Naive B cell (primary cell): ENCODE measurements at regions not wholly inside any gene's neighbourhood (a gene's known extent, or its start where the extent isn't known, plus 50 kb on each side); places are given as distances from the start of the nearest gene placed in this dataset.
A peak's percentile ranks its signal among the peaks of the same experiment; 100 is the strongest.

ENCODE experiments used
- ATAC-seq, 2 donors: fragments of 150-1000 bp; cut with Tn5 transposase; 2 replicates each; pipeline ENCODE4 v1.10.0; 2021; ENCODE audit warnings: low read depth in 2 of 2, mild to moderate bottlenecking in 2 of 2, moderate library complexity in 2 of 2
- DNase-seq: peaks from one replicate; pipeline ENCODE4 v3.0.0; 2022
- H3K27ac Mint-ChIP-seq, 6 donors: one replicate each; pipeline ENCODE4 v1.8.0; 2020 to 2022; ENCODE audit warnings: mild to moderate bottlenecking in 6 of 6, mixed read lengths in 6 of 6, moderate library complexity in 5 of 6, inconsistent platforms in 2 of 6
- H3K27me3 Mint-ChIP-seq, 3 donors: one replicate each; pipeline ENCODE4 v1.8.0; 2021 to 2022; ENCODE audit warnings: mixed read lengths in 3 of 3, mild to moderate bottlenecking in 1 of 3
- H3K36me3 Mint-ChIP-seq, 2 donors: one replicate each; pipeline ENCODE4 v1.8.0; 2020 to 2022; ENCODE audit warnings: mixed read lengths in 2 of 2, inconsistent platforms in 1 of 2, mild to moderate bottlenecking in 1 of 2
- H3K4me1 Mint-ChIP-seq, 3 donors: one replicate each; pipeline ENCODE4 v1.8.0; 2020 to 2022; ENCODE audit warnings: mixed read lengths in 3 of 3, inconsistent platforms in 1 of 3, mild to moderate bottlenecking in 1 of 3, moderate library complexity in 1 of 3
- H3K4me3 Mint-ChIP-seq, 8 donors: one replicate each; pipeline ENCODE4 v1.8.0; 2020 to 2022; ENCODE audit warnings: mild to moderate bottlenecking in 8 of 8, mixed read lengths in 8 of 8, moderate library complexity in 8 of 8, inconsistent platforms in 2 of 8
- H3K9me3 Mint-ChIP-seq, 7 donors: one replicate each; pipeline ENCODE4 v1.8.0; 2020 to 2022; ENCODE audit warnings: mixed read lengths in 7 of 7, mild to moderate bottlenecking in 5 of 7, inconsistent platforms in 2 of 7, moderate library complexity in 1 of 7

DNA sequence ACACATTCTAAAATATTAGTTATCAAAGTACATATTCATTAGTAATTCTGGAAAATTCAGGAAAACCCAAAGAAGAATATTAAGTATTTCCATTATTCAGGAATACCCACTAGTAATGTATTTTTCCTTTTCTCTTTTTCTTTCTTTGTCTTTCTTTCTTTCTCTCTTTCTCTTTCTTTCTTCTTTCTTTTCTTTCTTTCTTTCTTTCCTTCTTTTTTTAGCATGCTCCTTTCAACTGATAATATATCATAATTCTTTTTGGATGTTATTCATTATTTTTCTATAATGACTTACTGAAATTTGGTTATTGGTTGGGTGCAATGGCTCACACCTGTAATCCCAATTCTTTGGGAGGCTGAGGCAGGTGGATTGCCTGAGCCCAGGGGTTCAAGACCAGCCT, 175.6 kb upstream of the RAB4A start:
- Mint-ChIP-seq H3K9me3 (peaks cover 0 to 3% (median 0%) of the 10 kb centered on the region in 7 donors), H3K4me1 (peaks cover 9 to 17% (median 13%) of the 10 kb centered on the region in 3 donors), H3K36me3 (no peaks in the 10 kb centered on the region), H3K4me3 (no peak overlapping the region), H3K27ac (no peak overlapping the region), H3K27me3 (peaks cover 0 to 5% (median 0%) of the 10 kb centered on the region in 3 donors)
- DNase-seq (no peak), ATAC-seq (no peak)

DNA sequence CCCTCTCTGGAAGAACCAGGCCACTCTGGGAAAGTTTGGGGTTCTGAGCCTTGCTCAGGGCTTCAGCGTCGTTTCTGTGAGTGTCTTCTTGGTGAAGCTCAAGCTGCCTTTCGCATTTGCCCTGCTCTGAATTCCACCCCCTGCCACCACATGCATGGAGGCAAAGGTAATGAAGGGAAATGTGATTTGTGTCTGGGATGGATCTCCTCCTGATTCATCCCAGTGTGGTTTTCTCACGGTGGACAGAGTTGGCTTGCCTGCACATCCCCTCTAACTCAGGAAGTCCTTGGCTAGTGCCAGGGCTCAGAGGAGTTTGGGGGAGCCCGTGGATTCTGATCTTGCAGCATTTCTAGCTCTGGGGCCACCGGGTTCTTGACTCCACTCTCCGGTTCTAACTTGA, 173.6 kb upstream of the RAB4A start:
- ATAC-seq (no peak), DNase-seq (no peak)
- H3K27me3 Mint-ChIP-seq = peaks cover 0 to 5% (median 0%) of the 10 kb centered on the region in 3 donors
- H3K36me3 Mint-ChIP-seq = no peaks in the 10 kb centered on the region
- H3K4me3 Mint-ChIP-seq = no peak overlapping the region
- H3K9me3 Mint-ChIP-seq = peaks cover 0 to 3% (median 0%) of the 10 kb centered on the region in 7 donors
- H3K4me1 Mint-ChIP-seq = peaks cover 8 to 11% (median 10%) of the 10 kb centered on the region in 3 donors
- H3K27ac Mint-ChIP-seq = peak overlapping the region in 1 of 6 donors; percentile 35

DNA sequence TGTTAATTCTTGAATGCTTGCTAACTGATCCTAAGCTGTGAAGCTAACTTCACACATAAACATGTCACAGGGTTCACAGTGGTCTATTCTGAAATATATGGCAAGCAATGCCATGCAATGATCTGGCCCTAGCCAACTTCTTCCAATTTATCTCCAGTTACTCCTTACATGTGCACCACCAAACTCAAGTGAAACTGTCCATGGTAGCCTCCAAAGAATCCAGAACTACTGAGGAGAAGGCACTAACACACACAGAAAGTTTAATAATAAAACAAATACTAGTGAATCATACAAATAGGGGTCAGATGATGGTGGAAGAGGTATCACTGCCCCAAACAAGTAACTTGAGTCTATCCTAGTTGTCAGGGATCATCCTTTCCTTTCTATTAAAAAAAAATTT, 172.6 kb upstream of the RAB4A start:
- DNase-seq (no peak), ATAC-seq (no peak)
- H3K36me3 Mint-ChIP-seq = no peaks in the 10 kb centered on the region
- peaks cover 0 to 3% (median 0%) of the 10 kb centered on the region in 7 donors for H3K9me3 Mint-ChIP-seq
- peaks cover 0 to 5% (median 0%) of the 10 kb centered on the region in 3 donors for H3K27me3 Mint-ChIP-seq
- H3K4me3 Mint-ChIP-seq = no peak overlapping the region
- peaks cover 0 to under 1% (median under 1%) of the 10 kb centered on the region in 3 donors for H3K4me1 Mint-ChIP-seq
- H3K27ac Mint-ChIP-seq = no peak overlapping the region

DNA sequence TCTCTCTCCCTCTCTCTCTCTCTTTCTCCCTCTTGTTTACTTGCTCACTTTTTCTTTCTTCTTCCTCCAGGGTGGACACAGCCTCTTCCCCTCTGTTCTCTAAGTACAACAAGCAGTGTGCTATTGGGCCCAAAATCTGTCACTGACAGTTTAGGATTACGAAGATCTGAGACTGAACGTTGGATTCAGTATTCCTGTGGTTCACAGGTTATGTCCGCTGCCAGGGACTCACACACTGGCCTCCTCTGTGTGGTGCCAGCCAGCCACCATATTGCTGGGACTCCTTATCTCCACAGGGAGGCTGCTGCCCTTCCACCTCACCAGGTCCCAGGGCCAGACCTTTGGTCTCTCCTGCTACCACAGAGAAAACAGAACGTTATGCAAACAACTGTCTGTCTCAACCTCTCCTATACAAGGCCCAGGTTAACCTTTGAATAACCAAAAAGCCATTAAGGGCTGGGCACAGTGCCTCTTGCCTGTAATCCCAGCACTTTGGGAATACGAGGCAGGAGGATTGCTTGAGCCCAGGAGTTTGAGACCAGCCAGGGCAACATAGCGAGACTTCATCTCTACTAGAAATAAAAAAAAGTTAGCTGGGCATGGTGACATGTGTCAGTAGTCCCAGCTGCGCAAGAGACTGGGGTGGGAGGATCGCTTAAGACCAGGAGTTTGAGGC, 171.9 kb upstream of the RAB4A start:
- Mint-ChIP-seq H3K9me3 (peaks cover 0 to 3% (median 0%) of the 10 kb centered on the region in 7 donors), H3K4me1 (no peaks in the 10 kb centered on the region), H3K4me3 (no peak overlapping the region), H3K36me3 (no peaks in the 10 kb centered on the region), H3K27me3 (peaks cover 0 to 5% (median 0%) of the 10 kb centered on the region in 3 donors), H3K27ac (peak overlapping the region in 2 of 6 donors; percentile 4 to 74)
- ATAC-seq = no peak
- DNase-seq = no peak

DNA sequence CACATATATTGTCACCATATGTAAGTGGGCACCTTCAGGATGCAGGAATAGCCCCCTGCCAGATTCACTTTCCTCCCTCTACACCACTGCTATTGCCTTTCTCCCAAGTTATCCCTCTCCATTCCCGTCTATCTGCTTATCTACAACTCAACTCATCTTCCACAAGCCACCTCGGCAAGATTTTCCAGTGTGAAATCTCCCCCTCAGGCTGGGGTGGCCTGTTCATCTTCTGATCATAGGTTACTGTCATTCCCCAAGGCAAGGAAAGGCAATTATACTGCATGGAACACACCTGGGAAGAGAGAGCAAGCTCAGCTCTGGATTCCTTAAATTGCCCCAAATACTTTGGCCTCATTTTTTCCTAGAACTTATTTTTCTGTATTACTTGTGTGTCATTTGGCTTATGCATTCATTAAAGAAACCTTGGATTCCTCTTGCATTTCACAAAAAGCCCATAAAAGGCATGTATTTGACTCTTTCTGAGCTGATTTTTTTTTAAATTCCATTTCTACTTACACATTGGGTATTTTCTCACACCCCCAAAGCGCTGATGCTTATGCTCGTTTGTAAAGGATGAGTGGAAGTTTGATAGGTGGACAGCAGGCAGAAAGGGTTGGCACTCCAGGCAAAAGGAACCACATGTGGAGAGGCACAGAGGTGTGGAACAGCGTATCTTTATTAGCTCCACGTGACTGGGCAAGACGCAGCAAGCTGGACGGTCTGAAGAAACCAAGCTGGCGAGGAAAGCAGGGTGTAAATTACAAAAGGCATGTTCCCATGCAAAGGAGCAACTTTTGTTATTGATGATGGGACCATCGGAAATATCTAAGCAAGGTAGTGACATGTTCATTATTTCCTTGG, 169.7 kb upstream of the RAB4A start:
- no peak for DNase-seq
- Mint-ChIP-seq H3K4me1 (no peaks in the 10 kb centered on the region), H3K9me3 (peaks cover 0 to under 1% (median 0%) of the 10 kb centered on the region in 7 donors), H3K27me3 (peaks cover 0 to 5% (median 0%) of the 10 kb centered on the region in 3 donors), H3K4me3 (no peak overlapping the region), H3K27ac (no peak overlapping the region), H3K36me3 (no peaks in the 10 kb centered on the region)
- no peak for ATAC-seq

DNA sequence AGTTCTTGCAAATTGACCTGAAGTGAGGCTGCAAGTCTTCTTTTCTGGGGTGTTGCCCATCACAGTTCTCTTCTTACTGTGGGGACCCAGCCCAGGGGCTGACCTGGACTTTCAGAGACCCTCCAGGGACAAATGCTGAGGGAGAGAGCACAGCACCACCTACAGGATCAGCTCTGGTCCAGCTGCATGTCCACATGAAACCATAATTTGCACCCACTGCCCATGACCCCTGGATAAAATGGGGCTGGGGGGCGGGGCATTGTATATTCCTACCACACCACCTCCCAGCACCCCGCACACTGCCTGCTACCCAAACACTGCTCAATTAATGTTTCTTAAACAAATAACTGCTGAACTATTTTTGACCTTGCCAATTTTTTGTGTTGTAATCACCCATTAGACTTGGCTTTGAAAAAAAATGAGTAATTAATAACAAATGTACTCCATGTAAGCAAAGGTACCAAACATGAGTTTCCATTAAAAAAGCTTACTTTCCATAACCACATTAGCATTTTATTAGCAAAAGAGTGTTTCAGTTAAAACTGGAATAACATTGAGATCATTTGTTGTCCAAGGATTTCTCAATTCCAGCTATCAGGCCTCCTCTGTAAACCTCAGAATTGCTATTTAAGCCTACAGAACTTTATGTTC, 168.0 kb upstream of the RAB4A start:
- H3K9me3 Mint-ChIP-seq = no peaks in the 10 kb centered on the region
- no peaks in the 10 kb centered on the region for H3K36me3 Mint-ChIP-seq
- peaks cover 0 to 7% (median 5%) of the 10 kb centered on the region in 3 donors for H3K27me3 Mint-ChIP-seq
- H3K4me1 Mint-ChIP-seq = peaks cover 0 to under 1% (median 0%) of the 10 kb centered on the region in 3 donors
- no peak overlapping the region for H3K4me3 Mint-ChIP-seq
- H3K27ac Mint-ChIP-seq = no peak overlapping the region
- ATAC-seq (no peak), DNase-seq (no peak)

DNA sequence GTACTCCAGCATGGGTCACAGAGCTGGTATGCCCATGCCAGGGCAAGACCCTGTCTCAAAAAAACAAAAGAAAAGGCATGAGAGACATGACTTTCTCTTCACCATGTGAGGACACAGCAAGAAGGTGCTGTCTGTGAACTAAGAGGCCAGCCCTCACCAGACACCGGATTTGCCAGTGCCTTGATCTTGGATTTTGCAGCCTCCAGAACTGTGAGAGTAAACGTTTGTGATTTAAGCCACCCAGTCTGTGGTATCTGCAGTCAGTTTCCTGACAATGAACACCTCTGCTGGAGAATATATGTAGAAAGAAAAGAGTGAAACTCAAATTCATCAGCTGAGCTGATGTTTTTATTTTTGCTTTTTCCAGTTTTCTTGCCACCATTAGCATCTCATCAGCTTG, 166.3 kb upstream of the RAB4A start:
- DNase-seq (no peak), ATAC-seq (no peak)
- no peak overlapping the region for H3K4me3 Mint-ChIP-seq
- H3K4me1 Mint-ChIP-seq = peaks cover 0 to 7% (median 5%) of the 10 kb centered on the region in 3 donors
- H3K27ac Mint-ChIP-seq = no peak overlapping the region
- peaks cover 0 to 13% (median 0%) of the 10 kb centered on the region in 3 donors for H3K27me3 Mint-ChIP-seq
- H3K9me3 Mint-ChIP-seq = no peaks in the 10 kb centered on the region
- no peaks in the 10 kb centered on the region for H3K36me3 Mint-ChIP-seq

DNA sequence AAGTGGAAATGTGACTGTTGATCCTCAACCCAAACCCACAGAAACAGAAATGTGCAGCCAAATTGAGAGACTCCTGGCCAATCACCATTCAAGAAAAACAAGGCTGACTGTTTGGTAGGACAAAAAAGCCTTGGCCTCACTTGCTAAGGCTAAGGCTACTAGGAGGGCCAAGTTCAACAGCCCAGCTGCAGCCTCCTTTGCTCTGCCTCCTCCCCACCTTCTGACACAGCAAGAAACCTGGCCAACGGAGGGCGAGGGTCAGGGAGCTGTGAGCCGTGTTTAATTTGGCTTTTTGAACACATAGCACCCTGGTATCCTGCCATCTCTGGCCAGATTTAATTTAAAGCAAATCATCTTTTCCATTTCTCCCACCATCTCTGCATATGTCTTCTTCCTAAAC, 165.8 kb upstream of the RAB4A start:
- no peak overlapping the region for H3K27ac Mint-ChIP-seq

DNA sequence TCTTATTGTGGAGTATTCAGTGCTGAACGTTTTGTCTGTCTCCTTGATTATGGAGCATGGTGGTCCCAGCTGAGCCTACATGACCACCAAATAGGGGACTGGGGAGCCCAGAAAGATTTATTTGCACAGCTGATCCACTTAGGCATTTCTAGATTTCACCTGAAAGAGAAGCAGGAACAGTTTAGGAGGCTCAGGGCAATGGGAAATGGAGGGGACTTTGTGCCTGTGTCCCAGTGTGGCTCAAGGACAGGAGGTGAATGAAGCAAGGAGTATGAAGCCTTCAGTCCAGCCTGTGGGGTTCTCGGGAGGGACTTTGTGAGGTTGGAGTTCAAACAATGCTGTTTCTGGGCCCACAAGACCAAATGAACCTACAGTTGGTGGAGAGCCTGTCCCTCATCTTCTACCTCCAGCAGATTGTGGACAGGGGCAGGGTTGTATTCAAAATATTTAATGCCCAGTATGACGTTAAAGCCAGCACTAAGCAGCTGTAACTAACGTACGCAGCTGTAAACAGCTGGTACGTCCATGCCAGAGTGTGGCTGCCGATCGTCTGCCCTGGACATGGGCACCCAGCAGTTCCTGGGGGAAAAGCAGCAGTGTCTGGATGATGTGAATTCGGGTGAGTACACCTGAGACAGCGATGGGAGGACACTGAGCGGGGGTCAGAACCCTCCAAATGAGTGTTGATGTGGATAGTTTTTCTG, 164.9 kb upstream of the RAB4A start:
- H3K27ac Mint-ChIP-seq = no peak overlapping the region
- no peaks in the 10 kb centered on the region for H3K36me3 Mint-ChIP-seq

More for the DNA sequence above, 165.8 kb upstream of the RAB4A start:
- DNase-seq (no peak), ATAC-seq (no peak)
- Mint-ChIP-seq H3K9me3 (no peaks in the 10 kb centered on the region), H3K4me1 (peaks cover 0 to 9% (median 5%) of the 10 kb centered on the region in 3 donors), H3K27me3 (peaks cover 0 to 13% (median 0%) of the 10 kb centered on the region in 3 donors), H3K4me3 (no peak overlapping the region), H3K36me3 (no peaks in the 10 kb centered on the region)

DNA sequence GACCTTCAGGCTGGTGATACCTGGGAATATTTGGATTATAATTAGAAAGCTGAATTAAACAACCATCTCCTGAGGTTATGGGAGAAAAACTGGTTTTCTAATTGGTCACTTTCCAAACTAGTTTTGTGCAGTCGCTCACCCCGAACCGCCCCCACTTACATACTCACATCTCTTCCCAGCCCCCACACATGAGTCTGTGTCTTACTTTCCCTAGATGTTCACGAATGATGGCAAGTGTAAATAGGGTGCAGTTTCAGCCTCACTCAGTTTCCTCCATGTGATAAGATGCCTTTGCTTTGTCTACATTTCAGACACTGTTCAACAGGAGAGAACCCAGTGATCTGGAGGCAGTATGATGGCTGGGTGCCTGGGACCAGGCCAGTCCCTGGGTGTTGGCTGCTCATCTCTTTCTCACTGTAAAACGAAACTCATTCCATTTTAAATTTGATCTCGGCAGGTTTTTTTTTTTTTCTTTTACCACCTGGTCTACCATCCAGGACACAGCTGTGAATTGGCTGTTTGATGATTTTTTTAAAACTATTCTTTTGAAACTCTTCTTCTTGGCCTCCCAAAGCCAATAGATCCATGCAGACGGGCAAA, 164.3 kb upstream of the RAB4A start:
- Mint-ChIP-seq H3K4me1 (peaks cover 0 to 11% (median 5%) of the 10 kb centered on the region in 3 donors), H3K9me3 (no peaks in the 10 kb centered on the region), H3K4me3 (no peak overlapping the region), H3K27me3 (peaks cover 0 to 13% (median 0%) of the 10 kb centered on the region in 3 donors), H3K36me3 (no peaks in the 10 kb centered on the region), H3K27ac (peak overlapping the region in 1 of 6 donors; percentile 57)
- ATAC-seq (no peak), DNase-seq (no peak)

More for the DNA sequence above, 164.9 kb upstream of the RAB4A start:
- peaks cover 0 to 13% (median 0%) of the 10 kb centered on the region in 3 donors for H3K27me3 Mint-ChIP-seq
- no peak for DNase-seq
- H3K4me3 Mint-ChIP-seq = peak overlapping the region in 1 of 8 donors; percentile 33
- no peak for ATAC-seq
- no peaks in the 10 kb centered on the region for H3K9me3 Mint-ChIP-seq
- peaks cover 0 to 11% (median 5%) of the 10 kb centered on the region in 3 donors for H3K4me1 Mint-ChIP-seq

DNA sequence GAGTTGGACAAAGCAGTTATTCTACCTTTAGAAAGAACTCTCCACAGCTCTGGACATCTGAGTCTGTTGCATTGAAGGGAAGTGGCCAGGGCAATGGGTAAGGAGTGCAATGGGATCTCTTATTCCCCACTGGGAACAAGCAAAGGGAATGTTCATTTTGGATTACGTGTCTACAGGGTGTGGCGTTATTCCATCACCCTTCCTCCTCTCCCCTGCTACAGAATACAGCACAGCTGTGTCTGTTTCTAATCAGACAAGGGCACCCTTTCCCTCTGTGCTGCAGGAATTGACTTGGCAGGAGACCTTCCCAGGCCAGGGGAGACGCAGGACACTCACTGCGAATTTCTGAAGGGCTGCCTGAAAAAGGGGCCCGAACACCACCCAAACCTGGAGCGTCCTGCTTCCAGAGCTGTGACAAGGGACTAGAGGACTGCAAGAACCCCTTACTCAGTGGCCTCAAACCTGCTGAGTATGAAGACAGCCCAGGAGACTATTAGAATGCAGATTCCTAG, 163.6 kb upstream of the RAB4A start:
- no peaks in the 10 kb centered on the region for H3K9me3 Mint-ChIP-seq
- peaks cover 0 to 11% (median 5%) of the 10 kb centered on the region in 3 donors for H3K4me1 Mint-ChIP-seq
- no peak overlapping the region for H3K4me3 Mint-ChIP-seq
- no peaks in the 10 kb centered on the region for H3K36me3 Mint-ChIP-seq
- H3K27ac Mint-ChIP-seq = no peak overlapping the region
- H3K27me3 Mint-ChIP-seq = peaks cover 0 to 13% (median 0%) of the 10 kb centered on the region in 3 donors
- no peak for ATAC-seq
- no peak for DNase-seq

DNA sequence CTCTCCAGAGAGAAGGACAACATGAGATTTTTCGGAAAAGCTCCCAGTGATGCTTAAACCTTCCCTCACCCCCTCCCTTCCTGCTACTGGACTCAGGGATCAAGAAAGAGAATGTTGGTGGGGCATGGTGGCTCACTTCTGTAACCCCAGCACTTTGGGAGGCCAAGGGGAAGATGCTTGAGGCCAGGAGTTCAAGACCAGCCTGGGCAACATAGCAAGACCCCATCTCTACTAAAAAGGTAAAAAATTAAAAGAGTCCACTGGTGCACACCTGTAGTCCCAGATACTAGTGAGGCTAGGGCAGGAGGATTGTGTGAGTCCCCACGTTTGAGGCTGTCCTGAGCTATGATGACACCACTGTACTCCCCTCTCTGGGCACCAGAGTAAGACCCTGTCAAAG, 162.9 kb upstream of the RAB4A start:
- ATAC-seq (no peak), DNase-seq (no peak)
- H3K27me3 Mint-ChIP-seq = peaks cover 0 to 13% (median 0%) of the 10 kb centered on the region in 3 donors
- no peak overlapping the region for H3K27ac Mint-ChIP-seq
- peak overlapping the region in 1 of 8 donors; percentile 38 for H3K4me3 Mint-ChIP-seq
- no peaks in the 10 kb centered on the region for H3K36me3 Mint-ChIP-seq
- peaks cover 0 to 11% (median 5%) of the 10 kb centered on the region in 3 donors for H3K4me1 Mint-ChIP-seq
- no peaks in the 10 kb centered on the region for H3K9me3 Mint-ChIP-seq
